PC-3 (cell line): ENCODE measurements at regions not wholly inside any gene's neighbourhood (a gene's known extent, or its start where the extent isn't known, plus 50 kb on each side); places are given as distances from the start of the nearest gene placed in this dataset.

Source experiments
- ATAC-seq: fragments of 200-7000 bp; cut with Tn5 transposase; 2 replicates; pipeline ENCODE4 v1.9.1; 2020; ENCODE audit warnings: mild to moderate bottlenecking, moderate library complexity
- BruUV-seq: library from RNA; stranded (reverse); fragments of 400-500 nt; replicated peaks from 2 replicates; lab custom pipeline; 2021; lab: Mats Ljungman, UMichigan
- CTCF ChIA-PET: fragments of 300-600 bp; sonication (Branson Sonifier 250); formaldehyde crosslinking; loops from one replicate; lab custom pipeline; 2022; ENCODE audit warnings: antibody characterized with exemption; lab: Charles Lee
- POLR2A ChIA-PET: fragments of 300-600 bp; sonication (Branson Sonifier 250); formaldehyde crosslinking; loops from one replicate; lab custom pipeline; 2022; ENCODE audit warnings: antibody characterized with exemption; ENCODE audit not compliant: unreplicated experiment; lab: Charles Lee
- DNase-seq: peaks from one replicate; pipeline ENCODE4 v3.0.0-alpha.2; 2015
- H2AFZ ChIP-seq: fragments of 300-600 bp; sonication (generic); 2 replicates; pipeline ENCODE4 v1.6.0; 2016; ENCODE audit warnings: antibody characterized with exemption, low read length
- H3F3A ChIP-seq: fragments of 300-600 bp; sonication (generic); one replicate; pipeline ENCODE4 v1.6.0; 2017; ENCODE audit warnings: antibody characterized with exemption, low read length, control low read depth, mild to moderate bottlenecking; ENCODE audit not compliant: unreplicated experiment
- H3K27ac ChIP-seq: fragments of 300-600 bp; sonication (generic); 2 replicates; pipeline ENCODE4 v1.5.1; 2016; ENCODE audit warnings: mild to moderate bottlenecking, low read length
- H3K27me3 ChIP-seq: fragments of 300-600 bp; sonication (generic); 2 replicates; pipeline ENCODE4 v1.6.1; 2016; ENCODE audit warnings: low read length, mixed read lengths
- H3K36me3 ChIP-seq: fragments of 300-600 bp; sonication (generic); 2 replicates; pipeline ENCODE4 v1.6.1; 2016; ENCODE audit warnings: low read depth, mixed run types, low read length, mixed read lengths
- H3K4me1 ChIP-seq: fragments of 300-600 bp; sonication (generic); 2 replicates; pipeline ENCODE4 v1.5.1; 2016; ENCODE audit warnings: low read length; ENCODE audit not compliant: insufficient read depth
- H3K4me2 ChIP-seq: fragments of 300-600 bp; sonication (generic); 2 replicates; pipeline ENCODE4 v1.6.0; 2016; ENCODE audit warnings: low read length
- H3K4me3 ChIP-seq: fragments of 300-600 bp; sonication (generic); 2 replicates; pipeline ENCODE4 v1.5.1; 2016; ENCODE audit warnings: mild to moderate bottlenecking, low read length, mixed read lengths
- H3K79me2 ChIP-seq: fragments of 300-600 bp; sonication (generic); 2 replicates; pipeline ENCODE4 v1.6.1; 2017; ENCODE audit warnings: low read length, mixed read lengths
- H3K9ac ChIP-seq: fragments of 300-600 bp; sonication (generic); 2 replicates; pipeline ENCODE4 v1.6.0; 2016; ENCODE audit warnings: mild to moderate bottlenecking, low read length
- H3K9me2 ChIP-seq: fragments of 300-600 bp; sonication (generic); replicated peaks from 2 replicates; pipeline ENCODE4 v1.6.1; 2016; ENCODE audit warnings: mixed run types, low read length, mixed read lengths
- H3K9me3 ChIP-seq: fragments of 300-600 bp; sonication (generic); 2 replicates; pipeline ENCODE4 v1.6.1; 2016; ENCODE audit warnings: low read length, mixed read lengths
- H4K20me1 ChIP-seq: fragments of 300-600 bp; sonication (generic); 2 replicates; pipeline ENCODE4 v1.6.1; 2016; ENCODE audit warnings: low read length, mixed read lengths
- CTCF ChIP-seq: fragments of 300-600 bp; sonication (generic); conservative IDR thresholded peaks from 2 replicates; pipeline ENCODE4 v1.5.1; 2017; ENCODE audit warnings: antibody characterized with exemption, low read depth, mild to moderate bottlenecking, low read length
- EZH2 ChIP-seq: fragments of 300-600 bp; sonication (generic); IDR thresholded peaks from one replicate; pipeline ENCODE4 v1.6.1; 2017; ENCODE audit warnings: antibody characterized with exemption, mild to moderate bottlenecking, low read length; ENCODE audit not compliant: unreplicated experiment
- EZH2phosphoT487 ChIP-seq: fragments of 300-600 bp; sonication (generic); IDR thresholded peaks from 2 replicates; pipeline ENCODE4 v1.6.1; 2018; ENCODE audit warnings: mild to moderate bottlenecking, antibody characterized with exemption, low read length, borderline replicate concordance
- intact Hi-C: fragments of 100-400 bp; cut with micrococcal nuclease; formaldehyde crosslinking; loops from 2 replicates; pipeline ENCODE4 v1.9.0; 2023

GRCh38 chr4:130812117-130812765, 1716.3 kb downstream of the C4orf33 start:
- Histone ChIP-seq H3K36me3 (no peaks in the 10 kb centered on the region), H2AFZ (no peak overlapping the region), H3F3A (no peaks in the 10 kb centered on the region), H3K27me3 (no peaks in the 10 kb centered on the region), H3K4me2 (no peak overlapping the region), H3K79me2 (no peaks in the 10 kb centered on the region), H4K20me1 (no peaks in the 10 kb centered on the region), H3K4me1 (no peaks in the 10 kb centered on the region), H3K9me3 (no peaks in the 10 kb centered on the region), H3K27ac (no peak overlapping the region), H3K4me3 (no peak overlapping the region), H3K9ac (no peak overlapping the region), H3K9me2 (no peaks in the 10 kb centered on the region)
- no peak for DNase-seq
- BruUV-seq = no TSS peak
- ChIA-PET CTCF (no interaction called here), POLR2A (no interaction called here)
- TF ChIP-seq CTCF (no peak), EZH2phosphoT487 (no peak), EZH2 (no peak)
- intact Hi-C loops = no loop called here
- no peak for ATAC-seq

GRCh38 chr4:130814896-130815295, 1718.9 kb downstream of the C4orf33 start:
- BruUV-seq = no TSS peak
- ChIA-PET POLR2A (no interaction called here), CTCF (no interaction called here)
- DNase-seq (no peak), ATAC-seq (no peak)
- H3K36me3 ChIP-seq = no peaks in the 10 kb centered on the region
- H3K27ac ChIP-seq = no peak overlapping the region
- no peaks in the 10 kb centered on the region for H3K79me2 ChIP-seq
- intact Hi-C loops = no loop called here
- no peak overlapping the region for H2AFZ ChIP-seq
- H3K4me1 ChIP-seq = no peaks in the 10 kb centered on the region
- TF ChIP-seq EZH2 (no peak), EZH2phosphoT487 (no peak), CTCF (no peak)
- no peak overlapping the region for H3K4me2 ChIP-seq
- H4K20me1 ChIP-seq = no peaks in the 10 kb centered on the region
- no peaks in the 10 kb centered on the region for H3K27me3 ChIP-seq
- H3K9me2 ChIP-seq = no peaks in the 10 kb centered on the region
- no peak overlapping the region for H3K9ac ChIP-seq
- no peaks in the 10 kb centered on the region for H3K9me3 ChIP-seq
- no peak overlapping the region for H3K4me3 ChIP-seq
- no peaks in the 10 kb centered on the region for H3F3A ChIP-seq

GRCh38 chr4:130820448-130820847, 1724.5 kb downstream of the C4orf33 start:
- TF ChIP-seq CTCF = no peak
- no peak for TF ChIP-seq EZH2phosphoT487
- H3F3A ChIP-seq = no peaks in the 10 kb centered on the region
- H3K4me1 ChIP-seq = no peaks in the 10 kb centered on the region
- H2AFZ ChIP-seq = no peak overlapping the region
- H4K20me1 ChIP-seq = no peaks in the 10 kb centered on the region
- no TSS peak for BruUV-seq
- H3K9me3 ChIP-seq = no peaks in the 10 kb centered on the region
- no peaks in the 10 kb centered on the region for H3K36me3 ChIP-seq
- no peak for DNase-seq
- H3K27me3 ChIP-seq = no peaks in the 10 kb centered on the region
- ChIA-PET POLR2A (no interaction called here), CTCF (no interaction called here)
- no peaks in the 10 kb centered on the region for H3K79me2 ChIP-seq
- ATAC-seq = no peak
- intact Hi-C loops = no loop called here
- no peak overlapping the region for H3K4me2 ChIP-seq
- no peak overlapping the region for H3K4me3 ChIP-seq
- no peak overlapping the region for H3K9ac ChIP-seq
- H3K9me2 ChIP-seq = no peaks in the 10 kb centered on the region
- H3K27ac ChIP-seq = no peak overlapping the region
